H1 (cell line): ENCODE measurements at regions not wholly inside any gene's neighbourhood (a gene's known extent, or its start where the extent isn't known, plus 50 kb on each side); places are given as distances from the start of the nearest gene placed in this dataset.

ENCODE experiments used
- CTCF ChIA-PET: fragments of 300-600 bp; sonication (Branson Sonifier 250); formaldehyde crosslinking; loops from one replicate; lab custom pipeline; 2021; ENCODE audit not compliant: partially characterized antibody; lab: Charles Lee
- POLR2A ChIA-PET: fragments of 300-600 bp; sonication (Branson Sonifier 250); formaldehyde crosslinking; loops from one replicate; lab custom pipeline; 2021; ENCODE audit warnings: inconsistent platforms; ENCODE audit not compliant: partially characterized antibody; lab: Charles Lee
- DNase-seq, 2 experiments: peaks; one replicate each; pipeline versions ENCODE4 v3.0.0 to v3.0.0-alpha.2; 2010 to 2022; ENCODE audit warnings: low spot score in 2 of 2, low read depth in 1 of 2, mixed read lengths in 1 of 2
- FAIRE-seq: peaks from 2 replicates; lab custom pipeline; 2011; peaks lifted over from hg19 to GRCh38; lab: Jason Lieb, UNC
- H2AFZ ChIP-seq: 2 replicates; pipeline ENCODE4 v1.8.1; 2012; ENCODE audit warnings: low read length, inconsistent platforms
- H2AK5ac ChIP-seq: 2 replicates; pipeline ENCODE4 v1.6.1; 2013; ENCODE audit warnings: low read depth, low read length
- H2BK120ac ChIP-seq: replicated peaks from 2 replicates; pipeline ENCODE3; 2013; ENCODE audit warnings: low read depth, low read length, inconsistent platforms
- H2BK12ac ChIP-seq: 2 replicates; pipeline ENCODE4 v1.6.1; 2013; ENCODE audit warnings: low read depth, low read length
- H2BK15ac ChIP-seq: 2 replicates; pipeline ENCODE4 v1.6.1; 2013; ENCODE audit warnings: low read length
- H2BK20ac ChIP-seq: 2 replicates; pipeline ENCODE4 v1.6.1; 2013; ENCODE audit warnings: low read length
- H2BK5ac ChIP-seq: 2 replicates; pipeline ENCODE4 v1.6.1; 2013; ENCODE audit warnings: low read depth, low read length
- H3K14ac ChIP-seq: 2 replicates; pipeline ENCODE4 v1.6.1; 2013; ENCODE audit warnings: inconsistent platforms; ENCODE audit not compliant: insufficient read length
- H3K18ac ChIP-seq: 2 replicates; pipeline ENCODE4 v1.6.1; 2013; ENCODE audit warnings: low read length; ENCODE audit errors: extremely low read depth
- H3K23ac ChIP-seq: 2 replicates; pipeline ENCODE4 v1.6.1; 2013; ENCODE audit warnings: inconsistent platforms; ENCODE audit not compliant: insufficient read length
- H3K23me2 ChIP-seq: 2 replicates; pipeline ENCODE4 v1.6.1; 2013; ENCODE audit warnings: low read depth, low read length
- H3K27ac ChIP-seq: 2 replicates; pipeline ENCODE4 v1.6.1; 2011; ENCODE audit warnings: low read depth, low read length, inconsistent platforms
- H3K27me3 ChIP-seq, 4 experiments: replicated peaks in 1 of 4; 1 replicate in 1 of 4; 2 replicates in 3 of 4; pipeline versions ENCODE4 v1.6.1 to v1.8.1; 2011 to 2013; ENCODE audit warnings: low read length in 3 of 4, mild to moderate bottlenecking in 3 of 4, inconsistent platforms in 2 of 4, mixed read lengths in 2 of 4, moderate library complexity in 1 of 4; ENCODE audit not compliant: control insufficient read depth in 3 of 4, insufficient read depth in 3 of 4; ENCODE audit errors: extremely low read depth in 1 of 4
- H3K36me3 ChIP-seq, 4 experiments: 2 replicates each; pipeline versions ENCODE4 v1.6.1 to v1.8.1; 2011 to 2013; ENCODE audit warnings: mild to moderate bottlenecking in 4 of 4, low read length in 3 of 4, moderate library complexity in 2 of 4, control low read depth in 1 of 4, inconsistent platforms in 1 of 4; ENCODE audit not compliant: insufficient read depth in 4 of 4, control insufficient read depth in 2 of 4
- H3K4ac ChIP-seq: replicated peaks from 2 replicates; pipeline ENCODE3; 2013; ENCODE audit warnings: low read length, low read depth, mixed read lengths, inconsistent platforms; ENCODE audit not compliant: insufficient read length
- H3K4me1 ChIP-seq, 4 experiments: replicated peaks in 1 of 4; 1 replicate in 1 of 4; 2 replicates in 3 of 4; pipeline versions ENCODE4 v1.6.1 to v1.8.1; 2011 to 2013; ENCODE audit warnings: low read length in 3 of 4, inconsistent platforms in 2 of 4, mixed read lengths in 1 of 4; ENCODE audit not compliant: insufficient read depth in 4 of 4, control insufficient read depth in 3 of 4
- H3K4me2 ChIP-seq, 2 experiments: 2 replicates each; pipeline versions ENCODE4 v1.6.1 to v1.8.1; 2011 to 2013; ENCODE audit warnings: low read depth in 2 of 2, low read length in 2 of 2, control low read depth in 1 of 2, inconsistent platforms in 1 of 2, mild to moderate bottlenecking in 1 of 2; ENCODE audit not compliant: insufficient read depth in 1 of 2
- H3K4me3 ChIP-seq, 4 experiments: fragments of 200-600, 300-600 bp in 1 of 4; sonication (generic), shearing (Covaris generic), sonication (Bioruptor Twin) in 1 of 4; 2 replicates each; pipeline versions ENCODE4 v1.5.1 to v1.8.1; 2011 to 2016; ENCODE audit warnings: low read length in 4 of 4, low read depth in 3 of 4, control low read depth in 2 of 4, inconsistent platforms in 2 of 4, mild to moderate bottlenecking in 2 of 4, mixed read lengths in 1 of 4, moderate library complexity in 1 of 4; ENCODE audit not compliant: insufficient read depth in 2 of 4; ENCODE audit errors: extremely low read depth in 1 of 4
- H3K56ac ChIP-seq: replicated peaks from 2 replicates; pipeline ENCODE3; 2013; ENCODE audit warnings: low read depth, mild to moderate bottlenecking, mixed read lengths, low read length, inconsistent platforms; ENCODE audit not compliant: insufficient read length
- H3K79me1 ChIP-seq: 2 replicates; pipeline ENCODE4 v1.6.1; 2013; ENCODE audit warnings: low read depth, low read length, control low read depth
- H3K79me2 ChIP-seq, 2 experiments: 2 replicates each; pipeline versions ENCODE4 v1.6.1 to v1.8.1; 2012 to 2013; ENCODE audit warnings: low read length in 2 of 2, mild to moderate bottlenecking in 2 of 2, inconsistent platforms in 1 of 2; ENCODE audit not compliant: insufficient read depth in 2 of 2, control insufficient read depth in 1 of 2
- H3K9ac ChIP-seq, 4 experiments: replicated peaks in 1 of 4; 1 replicate in 1 of 4; 2 replicates in 3 of 4; pipeline versions ENCODE4 v1.6.1 to v1.8.1; 2011 to 2013; ENCODE audit warnings: low read depth in 3 of 4, low read length in 3 of 4, control low read depth in 2 of 4, mild to moderate bottlenecking in 2 of 4, moderate library complexity in 2 of 4, inconsistent platforms in 1 of 4; ENCODE audit errors: extremely low read depth in 1 of 4
- H3K9me3 ChIP-seq, 2 experiments: 2 replicates each; pipeline versions ENCODE4 v1.6.1 to v1.8.1; 2012 to 2013; ENCODE audit warnings: mild to moderate bottlenecking in 2 of 2, moderate library complexity in 2 of 2, control low read depth in 1 of 2, inconsistent platforms in 1 of 2, low read depth in 1 of 2, low read length in 1 of 2, mixed read lengths in 1 of 2; ENCODE audit not compliant: insufficient read depth in 2 of 2
- H4K20me1 ChIP-seq, 2 experiments: replicated peaks in 1 of 2; 2 replicates each; pipeline versions ENCODE3 to v1.8.1; 2011 to 2013; ENCODE audit warnings: inconsistent platforms in 2 of 2, low read length in 2 of 2, mild to moderate bottlenecking in 1 of 2; ENCODE audit not compliant: insufficient read depth in 2 of 2, control insufficient read depth in 1 of 2
- H4K5ac ChIP-seq: 2 replicates; pipeline ENCODE4 v1.6.1; 2013; ENCODE audit warnings: low read length, low read depth, mixed read lengths, inconsistent platforms; ENCODE audit not compliant: insufficient read length
- H4K8ac ChIP-seq: 2 replicates; pipeline ENCODE4 v1.8.0; 2013; ENCODE audit warnings: mild to moderate bottlenecking, moderate library complexity, low read length, inconsistent platforms; ENCODE audit not compliant: insufficient read depth; ENCODE audit errors: extremely low read depth
- H4K91ac ChIP-seq: replicated peaks from 2 replicates; pipeline ENCODE3; 2013; ENCODE audit warnings: low read length, mixed read lengths, inconsistent platforms; ENCODE audit not compliant: insufficient read length
- ASH2L ChIP-seq: fragments of 200-600, 300-600 bp; sonication (generic); IDR thresholded peaks from one replicate; pipeline ENCODE4 v1.7.1; 2017; ENCODE audit warnings: low read length
- BACH1 ChIP-seq: IDR thresholded peaks from 2 replicates; pipeline ENCODE4 v1.6.1; 2012; ENCODE audit warnings: low read length, improper control_type of control experiment
- CEBPB ChIP-seq: IDR thresholded peaks from 2 replicates; pipeline ENCODE4 v1.6.1; 2012; ENCODE audit warnings: low read depth, low read length
- CREB1 ChIP-seq: IDR thresholded peaks from 2 replicates; pipeline ENCODE4 v1.6.1; 2012; ENCODE audit warnings: inconsistent platforms
- E2F6 ChIP-seq: IDR thresholded peaks from 2 replicates; pipeline ENCODE4 v1.6.1; 2012; ENCODE audit warnings: inconsistent platforms
- FOSL1 ChIP-seq: IDR thresholded peaks from 2 replicates; pipeline ENCODE4 v1.6.1; 2011; ENCODE audit warnings: mild to moderate bottlenecking, low read depth, low read length, moderate library complexity; ENCODE audit not compliant: insufficient read depth
- JUN ChIP-seq: IDR thresholded peaks from 2 replicates; pipeline ENCODE4 v1.6.1; 2011; ENCODE audit warnings: low read depth, mild to moderate bottlenecking, improper control_type of control experiment, low read length
- MAX ChIP-seq: IDR thresholded peaks from 2 replicates; pipeline ENCODE4 v1.6.1; 2012; ENCODE audit warnings: inconsistent platforms
- POLR2AphosphoS5 ChIP-seq: IDR thresholded peaks from 2 replicates; pipeline ENCODE4 v1.6.1; 2011; ENCODE audit warnings: low read depth, low read length
- RXRA ChIP-seq: IDR thresholded peaks from 2 replicates; pipeline ENCODE4 v1.6.1; 2011; ENCODE audit warnings: low read depth, mild to moderate bottlenecking, low read length, moderate library complexity; ENCODE audit not compliant: insufficient read depth
- SP2 ChIP-seq: IDR thresholded peaks from 2 replicates; pipeline ENCODE4 v1.6.1; 2012; ENCODE audit warnings: mild to moderate bottlenecking, low read length, inconsistent platforms
- SRF ChIP-seq: IDR thresholded peaks from 2 replicates; pipeline ENCODE4 v1.6.1; 2011; ENCODE audit warnings: mild to moderate bottlenecking, low read depth, low read length, moderate library complexity
- TAF1 ChIP-seq: IDR thresholded peaks from 2 replicates; pipeline ENCODE4 v1.6.1; 2011; ENCODE audit warnings: mild to moderate bottlenecking, low read depth, low read length
- USF2 ChIP-seq: IDR thresholded peaks from 2 replicates; pipeline ENCODE4 v1.6.1; 2011; ENCODE audit warnings: low read length, improper control_type of control experiment
- YY1 ChIP-seq: IDR thresholded peaks from 2 replicates; pipeline ENCODE4 v1.6.1; 2011; ENCODE audit warnings: low read depth, mild to moderate bottlenecking, low read length
- whole genome bisulfite sequencing, 2 experiments: shearing (Covaris generic) in 1 of 2; methylation state at CpG; one replicate each; pipeline versions ENCODE4 v1.1.6 to v1.1.7; 2013 to 2015; ENCODE audit warnings: low lambda C conversion rate in 2 of 2, mixed read lengths in 2 of 2, inconsistent platforms in 1 of 2, low coverage in 1 of 2, missing lambda C conversion rate in 1 of 2; ENCODE audit not compliant: insufficient replicate concordance in 2 of 2, insufficient coverage in 1 of 2, insufficient read length in 1 of 2; ENCODE audit errors: extremely low coverage in 1 of 2, missing lambda C conversion rate in 1 of 2; 5-methylcytosine and 5-hydroxymethylcytosine counted together

- no peak overlapping the region for H2BK12ac ChIP-seq
- no peaks in the 10 kb centered on the region; a peak in 1 of 7 replicates for H3K27me3 ChIP-seq
- H3K79me2 ChIP-seq = no peaks in the 10 kb centered on the region
- H2BK5ac ChIP-seq = no peak overlapping the region
- H4K8ac ChIP-seq = no peak overlapping the region
- no peaks in the 10 kb centered on the region for H3K23me2 ChIP-seq
- no peak overlapping the region for H2BK15ac ChIP-seq
- H3K23ac ChIP-seq = no peak overlapping the region
- WGBS, 2 experiments = 60% methylated on average over 3 of the region's 3 CpGs; no CpG with 5 or more reads in 1 of the 2 experiments
- no peaks in the 10 kb centered on the region for H3K36me3 ChIP-seq
- H4K5ac ChIP-seq = no peak overlapping the region
- FAIRE-seq (no peak), DNase-seq (no peak)
- H3K14ac ChIP-seq = no peak overlapping the region
- no peak overlapping the region for H3K18ac ChIP-seq
- CTCF ChIA-PET = no interaction called here
- no peaks in the 10 kb centered on the region for H3K79me1 ChIP-seq
- H3K4me1 ChIP-seq = 0 out of 7 replicates have a peak, but pooled peaks cover 0 to 2% (median under 1%) of the 10 kb centered on the region in 4 experiments
- no peak overlapping the region for H3K4ac ChIP-seq
- no peak overlapping the region for H4K91ac ChIP-seq
- H4K20me1 ChIP-seq = no peaks in the 10 kb centered on the region
- H3K56ac ChIP-seq = no peak overlapping the region
- no peaks in the 10 kb centered on the region for H3K9me3 ChIP-seq
- no peak overlapping the region for H2AK5ac ChIP-seq
- H2AFZ ChIP-seq = no peak overlapping the region
- POLR2A ChIA-PET = no interaction called here
- H3K4me2 ChIP-seq = no peak overlapping the region
- no peak overlapping the region for H3K4me3 ChIP-seq
- no peak overlapping the region for H2BK120ac ChIP-seq
- no peak overlapping the region for H2BK20ac ChIP-seq
- no peak overlapping the region for H3K9ac ChIP-seq
- no peak overlapping the region for H3K27ac ChIP-seq
- TF ChIP-seq CREB1 (no peak), JUN (no peak), RXRA (no peak), POLR2AphosphoS5 (no peak), USF2 (no peak), SP2 (no peak), TAF1 (no peak), CEBPB (no peak), BACH1 (no peak), E2F6 (no peak), FOSL1 (no peak), MAX (no peak), YY1 (no peak), ASH2L (no peak), SRF (no peak)
These were observed 167.4 kb upstream of the HMGA2 start for GRCh38 chr12:65656891-65657351.
